Right lobe of liver (tissue), 6 donors: ENCODE measurements at regions not wholly inside any gene's neighbourhood (a gene's known extent, or its start where the extent isn't known, plus 50 kb on each side); places are given as distances from the start of the nearest gene placed in this dataset.

ENCODE experiments used
- ATAC-seq, 4 donors: fragments of 200-7000 bp; cut with Tn5 transposase; one replicate each; pipeline ENCODE4 v1.9.1; 2020; ENCODE audit warnings: mild to moderate bottlenecking in 4 of 4, moderate library complexity in 4 of 4
- DNase-seq, 3 donors: peaks; one replicate each; pipeline ENCODE4 v3.0.0-alpha.2; 2020
- H3K27ac ChIP-seq, 3 donors: fragments of 200-600 bp; one replicate each; pipeline ENCODE4 v1.8.0; 2022
- H3K27me3 ChIP-seq, 2 donors: fragments of 200-600 bp; one replicate each; pipeline ENCODE4 v1.8.0; 2022
- H3K36me3 ChIP-seq, 4 donors: fragments of 200-600 bp; sonication (generic) in 1 of 4; one replicate each; pipeline versions ENCODE4 v1.5.1 to v1.8.0; 2017 to 2022; ENCODE audit warnings: control low read depth in 1 of 4
- H3K4me1 ChIP-seq, 4 donors: fragments of 200-600 bp; sonication (generic) in 1 of 4; one replicate each; pipeline versions ENCODE4 v1.5.1 to v1.8.0; 2017 to 2022; ENCODE audit warnings: control low read depth in 1 of 4
- H3K4me3 ChIP-seq, 3 donors: fragments of 200-600 bp; one replicate each; pipeline ENCODE4 v1.8.0; 2022
- H3K9me3 ChIP-seq, 4 donors: fragments of 200-600 bp; sonication (generic) in 1 of 4; one replicate each; pipeline versions ENCODE4 v1.5.1 to v1.8.0; 2017 to 2022; ENCODE audit warnings: control low read depth in 1 of 4
- POLR2A ChIP-seq: fragments of 450-650 bp; IDR thresholded peaks from one replicate; pipeline ENCODE4 v1.6.1; 2017; ENCODE audit warnings: antibody characterized with exemption, mild to moderate bottlenecking
- WGBS: methylation state at CpG from one replicate; pipeline ENCODE4 v1.1.6; 2018; ENCODE audit warnings: low coverage, low lambda C conversion rate; ENCODE audit not compliant: insufficient coverage; ENCODE audit errors: missing lambda C conversion rate; 5-methylcytosine and 5-hydroxymethylcytosine counted together
- intact Hi-C, 2 donors: fragments of 100-400 bp; cut with DNase I; formaldehyde crosslinking; loops; one replicate each; pipeline versions ENCODE4 v1.11.2 to v1.14.1; 2022
- TF ChIP-seq, protein P1 (sequence below), 4 donors: fragments of 200-600 bp in 3 of 4; fragments of 450-650 bp in 1 of 4; IDR thresholded peaks; one replicate each; pipeline versions ENCODE4 v1.5.1 to v1.8.0; 2016 to 2022; ENCODE audit warnings: antibody characterized with exemption in 4 of 4, mild to moderate bottlenecking in 2 of 4
- donor health status: DM: no; HTN: yes; CAD: no.
- donor health status: DM: no; HTN: no; CAD: no.
- donor health status: DM: no; HTN: no; CAD: no.
- donor health status: DM: no; HTN: yes; CAD: no.
- donor health status: DM: no; HTN: yes; CAD: no.

DNA sequence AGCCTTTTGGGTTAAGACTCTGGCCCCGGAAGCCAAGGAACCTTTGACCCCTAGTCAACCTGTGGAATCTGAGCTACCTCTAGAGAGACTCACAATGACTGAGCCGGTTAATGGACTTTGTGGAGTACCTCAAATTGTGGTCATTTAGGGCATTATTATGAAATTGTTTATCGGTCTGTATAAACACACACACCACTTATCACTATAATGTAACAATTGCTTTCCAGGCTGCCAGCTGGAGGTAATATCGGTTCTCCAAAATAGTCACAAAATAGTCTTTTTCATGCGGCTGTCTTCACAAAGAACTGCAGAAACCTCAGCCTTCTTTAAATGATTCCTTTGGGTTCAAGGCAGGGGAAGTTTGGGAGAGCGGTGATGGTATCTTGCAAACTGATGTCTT lies 144.2 kb downstream of the DACT1 start:
- intact Hi-C loops = no loop called here
- H3K4me1 ChIP-seq = no peaks in the 10 kb centered on the region
- no peak for TF ChIP-seq POLR2A
- TF ChIP-seq, protein P1, sequence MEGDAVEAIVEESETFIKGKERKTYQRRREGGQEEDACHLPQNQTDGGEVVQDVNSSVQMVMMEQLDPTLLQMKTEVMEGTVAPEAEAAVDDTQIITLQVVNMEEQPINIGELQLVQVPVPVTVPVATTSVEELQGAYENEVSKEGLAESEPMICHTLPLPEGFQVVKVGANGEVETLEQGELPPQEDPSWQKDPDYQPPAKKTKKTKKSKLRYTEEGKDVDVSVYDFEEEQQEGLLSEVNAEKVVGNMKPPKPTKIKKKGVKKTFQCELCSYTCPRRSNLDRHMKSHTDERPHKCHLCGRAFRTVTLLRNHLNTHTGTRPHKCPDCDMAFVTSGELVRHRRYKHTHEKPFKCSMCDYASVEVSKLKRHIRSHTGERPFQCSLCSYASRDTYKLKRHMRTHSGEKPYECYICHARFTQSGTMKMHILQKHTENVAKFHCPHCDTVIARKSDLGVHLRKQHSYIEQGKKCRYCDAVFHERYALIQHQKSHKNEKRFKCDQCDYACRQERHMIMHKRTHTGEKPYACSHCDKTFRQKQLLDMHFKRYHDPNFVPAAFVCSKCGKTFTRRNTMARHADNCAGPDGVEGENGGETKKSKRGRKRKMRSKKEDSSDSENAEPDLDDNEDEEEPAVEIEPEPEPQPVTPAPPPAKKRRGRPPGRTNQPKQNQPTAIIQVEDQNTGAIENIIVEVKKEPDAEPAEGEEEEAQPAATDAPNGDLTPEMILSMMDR (IDR thresholded peaks at IDR 0.05) = no peak
- no peaks in the 10 kb centered on the region for H3K27me3 ChIP-seq
- DNase-seq = no peak
- H3K36me3 ChIP-seq = no peaks in the 10 kb centered on the region
- ATAC-seq = no peak
- H3K4me3 ChIP-seq = no peak overlapping the region
- H3K9me3 ChIP-seq = no peaks in the 10 kb centered on the region
- H3K27ac ChIP-seq = no peak overlapping the region
- 62% methylated on average over 4 of the region's 6 CpGs for WGBS

- ATAC-seq = no peak
- no peaks in the 10 kb centered on the region for H3K27me3 ChIP-seq
- WGBS = 57% methylated on average over 10 of the region's 10 CpGs
These were observed 146.2 kb downstream of the DACT1 start for GRCh38 chr14:58783792-58784511.

DNA sequence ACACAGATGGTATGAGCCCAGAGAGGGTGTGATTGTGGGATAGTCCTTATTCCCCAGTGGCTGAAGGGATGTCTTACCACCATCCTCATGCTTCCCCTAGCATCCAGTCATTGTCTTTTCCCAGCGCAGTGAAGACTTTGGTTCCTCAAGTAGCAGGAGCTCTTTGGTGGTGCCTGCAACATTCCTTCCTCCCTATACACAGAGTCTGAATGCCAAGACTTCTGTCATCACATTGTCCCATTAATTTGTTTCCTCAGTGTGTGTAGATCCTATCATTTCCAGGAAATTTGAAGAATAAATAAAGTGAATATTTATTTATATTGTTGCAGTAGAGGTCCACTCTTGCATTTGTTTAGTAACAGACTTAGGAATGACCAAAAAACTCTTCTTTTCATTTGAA lies 147.2 kb downstream of the DACT1 start:
- no peak overlapping the region for H3K27ac ChIP-seq
- WGBS = 80% methylated on average over 1 of the region's 1 CpG
- no peak overlapping the region for H3K4me3 ChIP-seq
- ATAC-seq (no peak), DNase-seq (no peak)
- intact Hi-C loops = no loop called here
- no peaks in the 10 kb centered on the region for H3K27me3 ChIP-seq
- no peaks in the 10 kb centered on the region for H3K4me1 ChIP-seq
- H3K36me3 ChIP-seq = no peaks in the 10 kb centered on the region
- TF ChIP-seq POLR2A = no peak
- TF ChIP-seq, protein P1 (IDR thresholded peaks at IDR 0.05) = no peak
- H3K9me3 ChIP-seq = no peaks in the 10 kb centered on the region

More at GRCh38 chr14:58783792-58784511, 146.2 kb downstream of the DACT1 start:
- Histone ChIP-seq H3K36me3 (no peaks in the 10 kb centered on the region), H3K27ac (no peak overlapping the region), H3K9me3 (no peaks in the 10 kb centered on the region), H3K4me3 (no peak overlapping the region), H3K4me1 (no peaks in the 10 kb centered on the region)
- TF ChIP-seq, protein P1 (IDR thresholded peaks at IDR 0.05) = no peak
- TF ChIP-seq POLR2A = no peak
- no peak for DNase-seq
- intact Hi-C loops = no loop called here

DNA sequence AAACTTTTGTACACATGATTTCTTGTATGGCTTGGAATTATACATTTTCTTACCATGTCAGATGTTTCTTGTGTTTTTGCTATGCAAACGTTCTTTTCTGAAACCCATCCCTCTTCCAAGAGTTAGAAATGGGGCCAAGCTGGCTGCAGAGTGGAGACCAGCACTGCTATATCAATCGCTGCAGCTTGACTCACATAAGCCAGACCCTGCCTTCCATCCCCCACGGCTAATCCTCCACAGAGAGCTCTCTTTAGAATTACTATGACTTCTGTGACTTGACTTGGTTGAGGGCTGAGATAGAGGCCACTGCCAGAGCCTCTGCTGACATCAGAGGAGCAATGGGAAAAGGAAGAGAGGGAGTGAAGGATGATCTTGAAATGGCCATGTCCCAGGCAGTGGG lies 147.9 kb downstream of the DACT1 start:
- H3K36me3 ChIP-seq = no peaks in the 10 kb centered on the region
- H3K9me3 ChIP-seq = no peaks in the 10 kb centered on the region
- no peaks in the 10 kb centered on the region for H3K27me3 ChIP-seq
- no peak for ATAC-seq
- no peak for DNase-seq
- H3K4me3 ChIP-seq = no peak overlapping the region
- no peak overlapping the region for H3K27ac ChIP-seq
- TF ChIP-seq, protein P1 (IDR thresholded peaks at IDR 0.05) = no peak
- no peak for TF ChIP-seq POLR2A
- 46% methylated on average over 3 of the region's 3 CpGs for WGBS
- intact Hi-C loops = no loop called here
- H3K4me1 ChIP-seq = no peaks in the 10 kb centered on the region
